A673 (cell line): ENCODE measurements at regions not wholly inside any gene's neighbourhood (a gene's known extent, or its start where the extent isn't known, plus 50 kb on each side); places are given as distances from the start of the nearest gene placed in this dataset.

ENCODE experiments used
- BruUV-seq: library from RNA; stranded (reverse); fragments of 400-500 nt; replicated peaks from 2 replicates; lab custom pipeline; 2021; lab: Mats Ljungman, UMichigan
- CTCF ChIA-PET: fragments of 300-600 bp; sonication (Branson Sonifier 250); formaldehyde crosslinking; loops from one replicate; lab custom pipeline; 2022; ENCODE audit warnings: antibody characterized with exemption; lab: Charles Lee
- POLR2A ChIA-PET: fragments of 300-600 bp; sonication (Branson Sonifier 250); formaldehyde crosslinking; loops from one replicate; lab custom pipeline; 2022; ENCODE audit warnings: antibody characterized with exemption; ENCODE audit not compliant: low non-redundant PET; lab: Charles Lee
- DNase-seq: peaks from one replicate; pipeline ENCODE4 v3.0.0-alpha.2; 2015; ENCODE audit warnings: low spot score
- H3K27ac ChIP-seq: fragments of 200-600 bp; sonication (generic); 2 replicates; pipeline ENCODE4 v1.5.1; 2016; ENCODE audit warnings: mixed run types, low read depth, mild to moderate bottlenecking, mixed read lengths, antibody characterized with exemption, low read length; ENCODE audit not compliant: poor library complexity, severe bottlenecking
- H3K27me3 ChIP-seq: fragments of 200-600 bp; sonication (generic); replicated peaks from 2 replicates; pipeline ENCODE4 v1.6.1; 2017; ENCODE audit warnings: mixed run types, low read depth, mild to moderate bottlenecking, mixed read lengths, antibody characterized with exemption, low read length; ENCODE audit not compliant: insufficient read depth, poor library complexity
- H3K36me3 ChIP-seq: fragments of 200-600 bp; sonication (generic); 2 replicates; pipeline ENCODE4 v1.6.1; 2016; ENCODE audit warnings: mixed run types, mild to moderate bottlenecking, mixed read lengths, antibody characterized with exemption, low read length; ENCODE audit not compliant: insufficient read depth, poor library complexity, severe bottlenecking
- H3K4me1 ChIP-seq: fragments of 200-600 bp; sonication (generic); 2 replicates; pipeline ENCODE4 v1.6.1; 2017; ENCODE audit warnings: mixed run types, mild to moderate bottlenecking, mixed read lengths, antibody characterized with exemption, low read length; ENCODE audit not compliant: insufficient read depth, poor library complexity, severe bottlenecking
- H3K4me3 ChIP-seq: fragments of 200-600 bp; sonication (generic); 2 replicates; pipeline ENCODE4 v1.5.1; 2016; ENCODE audit warnings: low read depth, mixed run types, mild to moderate bottlenecking, mixed read lengths, low read length; ENCODE audit not compliant: poor library complexity, severe bottlenecking
- H3K9me3 ChIP-seq: fragments of 200-600 bp; sonication (generic); 2 replicates; pipeline ENCODE4 v1.6.1; 2016; ENCODE audit warnings: mixed run types, low read depth, mild to moderate bottlenecking, mixed read lengths, antibody characterized with exemption, low read length; ENCODE audit not compliant: poor library complexity, severe bottlenecking
- EZH2 ChIP-seq: fragments of 200-600 bp; sonication (generic); IDR thresholded peaks from 2 replicates; pipeline ENCODE4 v1.6.1; 2017; ENCODE audit warnings: borderline replicate concordance, low read depth, mild to moderate bottlenecking, mixed read lengths, antibody characterized with exemption, low read length; ENCODE audit not compliant: poor library complexity, severe bottlenecking
- intact Hi-C: fragments of 100-400 bp; cut with micrococcal nuclease; formaldehyde crosslinking; loops from one replicate; pipeline ENCODE4 v1.10.0; 2022; ENCODE audit not compliant: unreplicated experiment
- TF ChIP-seq, protein P1 (sequence below): fragments of 300-800, 200-600 bp; sonication (generic); conservative IDR thresholded peaks from 2 replicates; pipeline ENCODE4 v1.5.1; 2017; ENCODE audit warnings: low read depth, mild to moderate bottlenecking, antibody characterized with exemption, low read length, moderate library complexity, mixed read lengths

DNA sequence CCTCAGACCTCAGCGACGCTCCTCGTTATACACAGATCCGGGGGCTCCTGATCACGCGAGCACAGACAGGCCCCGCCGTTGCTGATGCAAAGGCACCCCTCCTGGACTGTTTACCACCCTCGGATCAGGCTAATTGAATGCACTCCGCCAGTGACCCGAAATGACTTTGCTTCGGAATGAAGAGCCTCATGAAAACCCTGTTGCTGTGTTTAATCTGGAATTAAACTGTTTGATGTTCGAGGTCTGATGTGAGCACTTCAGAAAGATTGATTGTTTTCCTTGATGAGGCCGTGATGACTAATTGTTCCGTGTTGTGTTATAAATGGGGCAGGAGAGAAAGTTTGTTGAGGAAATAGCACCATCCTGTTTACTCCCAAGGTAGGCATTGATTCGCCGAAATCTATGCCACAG lies 190.5 kb upstream of the PPP1R26 start:
- BruUV-seq: no TSS peak
- intact Hi-C loops: no loop called here

DNA sequence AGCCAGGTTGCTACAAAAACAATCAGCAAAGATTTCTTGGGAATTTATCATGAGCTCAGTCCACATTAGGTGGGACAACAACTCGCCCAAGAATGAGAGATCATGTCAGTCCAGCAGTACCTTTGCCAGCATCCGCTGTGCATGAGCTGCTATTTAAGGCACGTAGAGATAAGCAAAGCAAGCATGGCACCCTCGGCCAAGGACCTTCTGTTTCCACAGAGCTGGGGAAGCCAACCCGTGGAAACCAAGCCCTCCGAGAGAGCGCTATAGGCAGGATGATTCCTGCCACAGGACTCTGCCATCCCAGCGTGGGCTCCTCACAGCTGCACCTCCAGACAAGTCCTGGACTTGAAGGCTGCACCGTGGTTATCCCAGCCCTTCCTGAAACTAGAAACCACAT lies 189.5 kb upstream of the PPP1R26 start:
- no peak for DNase-seq
- ChIA-PET POLR2A (no interaction called here), CTCF (interaction anchor here (0.6 kb wide), 1 partner anchor 681 kb away, joined by 7 read pairs; no protein-coding TSS in a partner anchor)
- intact Hi-C loops: no loop called here
- no peaks in the 10 kb centered on the region for H3K9me3 ChIP-seq
- no peaks in the 10 kb centered on the region for H3K27me3 ChIP-seq
- no TSS peak for BruUV-seq
- no peak overlapping the region for H3K27ac ChIP-seq
- no peak overlapping the region for H3K4me3 ChIP-seq
- no peaks in the 10 kb centered on the region for H3K4me1 ChIP-seq
- TF ChIP-seq, protein P1, sequence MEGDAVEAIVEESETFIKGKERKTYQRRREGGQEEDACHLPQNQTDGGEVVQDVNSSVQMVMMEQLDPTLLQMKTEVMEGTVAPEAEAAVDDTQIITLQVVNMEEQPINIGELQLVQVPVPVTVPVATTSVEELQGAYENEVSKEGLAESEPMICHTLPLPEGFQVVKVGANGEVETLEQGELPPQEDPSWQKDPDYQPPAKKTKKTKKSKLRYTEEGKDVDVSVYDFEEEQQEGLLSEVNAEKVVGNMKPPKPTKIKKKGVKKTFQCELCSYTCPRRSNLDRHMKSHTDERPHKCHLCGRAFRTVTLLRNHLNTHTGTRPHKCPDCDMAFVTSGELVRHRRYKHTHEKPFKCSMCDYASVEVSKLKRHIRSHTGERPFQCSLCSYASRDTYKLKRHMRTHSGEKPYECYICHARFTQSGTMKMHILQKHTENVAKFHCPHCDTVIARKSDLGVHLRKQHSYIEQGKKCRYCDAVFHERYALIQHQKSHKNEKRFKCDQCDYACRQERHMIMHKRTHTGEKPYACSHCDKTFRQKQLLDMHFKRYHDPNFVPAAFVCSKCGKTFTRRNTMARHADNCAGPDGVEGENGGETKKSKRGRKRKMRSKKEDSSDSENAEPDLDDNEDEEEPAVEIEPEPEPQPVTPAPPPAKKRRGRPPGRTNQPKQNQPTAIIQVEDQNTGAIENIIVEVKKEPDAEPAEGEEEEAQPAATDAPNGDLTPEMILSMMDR: no peak
- TF ChIP-seq EZH2: no peak
- no peaks in the 10 kb centered on the region for H3K36me3 ChIP-seq

More for the DNA sequence above, 190.5 kb upstream of the PPP1R26 start:
- Histone ChIP-seq H3K4me1 (no peaks in the 10 kb centered on the region), H3K27ac (no peak overlapping the region), H3K36me3 (no peaks in the 10 kb centered on the region), H3K9me3 (no peaks in the 10 kb centered on the region), H3K27me3 (no peaks in the 10 kb centered on the region), H3K4me3 (no peak overlapping the region)
- POLR2A ChIA-PET: no interaction called here
- CTCF ChIA-PET: no interaction called here
- no peak for TF ChIP-seq EZH2
- TF ChIP-seq, protein P1: no peak
- no peak for DNase-seq

DNA sequence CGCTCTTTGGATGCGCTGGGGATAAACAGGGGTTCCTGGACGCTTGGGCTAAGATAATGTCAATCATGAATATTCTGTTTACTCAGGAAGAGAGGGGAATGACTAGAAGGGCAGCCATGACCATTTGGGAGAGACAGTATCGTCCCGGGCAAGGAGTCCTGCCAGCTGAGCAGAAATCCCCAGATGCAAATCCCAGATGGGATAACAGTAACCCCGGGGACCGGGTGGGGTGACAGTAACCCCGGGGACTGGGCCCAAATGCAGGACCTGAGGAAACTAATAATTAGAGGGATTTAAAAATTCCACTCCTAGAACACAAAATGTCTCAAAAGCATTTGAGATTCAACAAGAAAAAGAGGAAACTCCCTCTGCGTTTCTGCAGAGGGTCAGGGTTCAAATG lies 189.0 kb upstream of the PPP1R26 start:
- intact Hi-C loops: no loop called here
- no peak for DNase-seq
- BruUV-seq: no TSS peak
- Histone ChIP-seq H3K9me3 (no peaks in the 10 kb centered on the region), H3K4me3 (no peak overlapping the region), H3K27ac (no peak overlapping the region), H3K4me1 (no peaks in the 10 kb centered on the region), H3K36me3 (no peaks in the 10 kb centered on the region), H3K27me3 (no peaks in the 10 kb centered on the region)
- POLR2A ChIA-PET: no interaction called here
- CTCF ChIA-PET: interaction anchor here (0.6 kb wide), 1 partner anchor 681 kb away, joined by 7 read pairs; no protein-coding TSS in a partner anchor
- TF ChIP-seq, protein P1: no peak
- no peak for TF ChIP-seq EZH2
